WTC11 (cell line): ENCODE measurements at regions not wholly inside any gene's neighbourhood (a gene's known extent, or its start where the extent isn't known, plus 50 kb on each side); places are given as distances from the start of the nearest gene placed in this dataset.

Experiments
- ATAC-seq: fragments of 200-7000 bp; cut with Tn5 transposase; 2 replicates; pipeline ENCODE4 v1.10.0; 2021; ENCODE audit warnings: mild to moderate bottlenecking, moderate library complexity
- CTCF ChIA-PET: fragments of 300-600 bp; sonication (Branson Sonifier 250); formaldehyde crosslinking; loops from one replicate; lab custom pipeline; 2021; ENCODE audit warnings: antibody characterized with exemption; lab: Charles Lee
- POLR2A ChIA-PET: fragments of 350-600 bp; sonication (Branson Sonifier 250); formaldehyde crosslinking; loops from one replicate; lab custom pipeline; 2021; ENCODE audit warnings: antibody characterized with exemption; lab: Charles Lee
- DNase-seq: peaks from one replicate; pipeline ENCODE4 v3.0.0; 2021; ENCODE audit warnings: low spot score
- H3K27ac Mint-ChIP-seq: 2 replicates; pipeline ENCODE4 v1.8.0; 2021; ENCODE audit warnings: mixed read lengths
- H3K27me3 Mint-ChIP-seq: 2 replicates; pipeline ENCODE4 v1.8.0; 2021; ENCODE audit warnings: low read depth, mild to moderate bottlenecking, moderate library complexity, mixed read lengths
- H3K36me3 Mint-ChIP-seq: 2 replicates; pipeline ENCODE4 v1.8.0; 2021; ENCODE audit warnings: mixed read lengths
- H3K4me1 Mint-ChIP-seq: 2 replicates; pipeline ENCODE4 v1.8.0; 2022; ENCODE audit warnings: mixed read lengths
- H3K4me3 Mint-ChIP-seq: 2 replicates; pipeline ENCODE4 v1.8.0; 2021; ENCODE audit warnings: mild to moderate bottlenecking, moderate library complexity, mixed read lengths
- H3K9me3 Mint-ChIP-seq: 2 replicates; pipeline ENCODE4 v1.8.0; 2021; ENCODE audit warnings: mixed read lengths
- ATF1 ChIP-seq: sonication (generic); formaldehyde crosslinking; IDR thresholded peaks from 2 replicates; pipeline ENCODE4 v1.8.1; 2023; ENCODE audit warnings: mild to moderate bottlenecking, moderate library complexity, missing genetic modification reagents
- FOXJ3 ChIP-seq: sonication (generic); formaldehyde crosslinking; IDR thresholded peaks from 2 replicates; pipeline ENCODE4 v1.9.0; 2021; ENCODE audit warnings: missing genetic modification reagents, mild to moderate bottlenecking, borderline replicate concordance
- GRHL2 ChIP-seq: fragments of 250-450 bp; sonication (Bioruptor Pico); IDR thresholded peaks from 2 replicates; pipeline ENCODE4 v1.8.0; 2022; ENCODE audit warnings: mild to moderate bottlenecking, moderate library complexity; ENCODE audit not compliant: insufficient replicate concordance, severe bottlenecking
- HMGXB4 ChIP-seq: sonication (generic); formaldehyde crosslinking; IDR thresholded peaks from 2 replicates; pipeline ENCODE4 v1.8.1; 2023; ENCODE audit warnings: mild to moderate bottlenecking, moderate library complexity, missing genetic modification reagents
- MXD4 ChIP-seq: fragments of 250-450 bp; sonication (Bioruptor Pico); IDR thresholded peaks from 2 replicates; pipeline ENCODE4 v1.8.0; 2021; ENCODE audit warnings: mild to moderate bottlenecking, moderate library complexity, borderline replicate concordance
- NFE2L1 ChIP-seq: sonication (generic); formaldehyde crosslinking; IDR thresholded peaks from 2 replicates; pipeline ENCODE4 v1.8.1; 2023; ENCODE audit warnings: missing genetic modification reagents
- RORB ChIP-seq: fragments of 250-450 bp; sonication (Bioruptor Pico); IDR thresholded peaks from 2 replicates; pipeline ENCODE4 v1.9.0; 2021; ENCODE audit warnings: mild to moderate bottlenecking
- SMAD3 ChIP-seq: sonication (generic); formaldehyde crosslinking; IDR thresholded peaks from 2 replicates; pipeline ENCODE4 v1.8.0; 2022; ENCODE audit warnings: missing genetic modification reagents, mild to moderate bottlenecking, borderline replicate concordance
- ZNF317 ChIP-seq: sonication (generic); formaldehyde crosslinking; IDR thresholded peaks from 2 replicates; pipeline ENCODE4 v1.8.1; 2023; ENCODE audit warnings: low read depth, mild to moderate bottlenecking, moderate library complexity, missing genetic modification reagents, borderline replicate concordance
- TF ChIP-seq, protein P1 (sequence below): sonication (generic); formaldehyde crosslinking; IDR thresholded peaks from 2 replicates; pipeline ENCODE4 v1.8.0; 2022; ENCODE audit warnings: missing genetic modification reagents
- TF ChIP-seq, protein P2 (sequence below): sonication (generic); formaldehyde crosslinking; IDR thresholded peaks from 2 replicates; pipeline ENCODE4 v1.8.1; 2022; ENCODE audit warnings: mild to moderate bottlenecking, missing genetic modification reagents, moderate library complexity, borderline replicate concordance
- TF ChIP-seq, protein P3 (sequence below): sonication (generic); formaldehyde crosslinking; IDR thresholded peaks from 2 replicates; pipeline ENCODE4 v1.8.0; 2023; ENCODE audit warnings: missing genetic modification reagents, mild to moderate bottlenecking, borderline replicate concordance
- TF ChIP-seq, protein P4 (sequence below): fragments of 250-450 bp; sonication (Bioruptor Pico); IDR thresholded peaks from 2 replicates; pipeline ENCODE4 v2.1.2; 2022; ENCODE audit warnings: mild to moderate bottlenecking, moderate library complexity

DNA sequence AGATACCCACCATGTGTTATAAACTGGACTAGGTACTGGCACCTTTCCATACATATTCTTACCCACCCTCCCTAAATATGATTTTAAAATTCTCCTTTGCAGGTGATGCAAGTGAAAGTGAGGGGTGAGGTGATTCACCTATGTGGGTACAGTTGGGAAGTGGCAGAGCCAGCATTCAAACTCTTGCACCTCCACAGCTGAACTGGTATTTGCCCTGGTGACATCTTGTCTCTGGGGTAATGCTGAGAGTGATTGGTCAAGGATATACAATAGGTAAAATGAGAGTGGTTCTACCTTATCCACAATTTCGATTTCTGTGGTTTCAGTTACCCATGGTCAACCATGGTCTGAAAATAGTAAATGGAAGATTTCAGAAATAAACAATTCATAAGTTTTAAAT, 288.2 kb downstream of the MIAT start:
- Mint-ChIP-seq H3K4me3 (no peak overlapping the region), H3K9me3 (no peaks in the 10 kb centered on the region), H3K27ac (no peak overlapping the region), H3K4me1 (peaks cover 18% of the 10 kb centered on the region), H3K27me3 (peaks cover 1% of the 10 kb centered on the region), H3K36me3 (no peaks in the 10 kb centered on the region)
- ATAC-seq (no peak), DNase-seq (no peak)
- POLR2A ChIA-PET: no interaction called here
- TF ChIP-seq RORB (no peak), HMGXB4 (CRISPR knock-in tag) (no peak), MXD4 (CRISPR knock-in tag) (no peak), FOXJ3 (CRISPR knock-in tag) (no peak), GRHL2 (CRISPR knock-in tag) (no peak), ATF1 (CRISPR knock-in tag) (no peak), ZNF317 (CRISPR knock-in tag) (no peak), NFE2L1 (no peak), SMAD3 (no peak)
- TF ChIP-seq, protein P1, sequence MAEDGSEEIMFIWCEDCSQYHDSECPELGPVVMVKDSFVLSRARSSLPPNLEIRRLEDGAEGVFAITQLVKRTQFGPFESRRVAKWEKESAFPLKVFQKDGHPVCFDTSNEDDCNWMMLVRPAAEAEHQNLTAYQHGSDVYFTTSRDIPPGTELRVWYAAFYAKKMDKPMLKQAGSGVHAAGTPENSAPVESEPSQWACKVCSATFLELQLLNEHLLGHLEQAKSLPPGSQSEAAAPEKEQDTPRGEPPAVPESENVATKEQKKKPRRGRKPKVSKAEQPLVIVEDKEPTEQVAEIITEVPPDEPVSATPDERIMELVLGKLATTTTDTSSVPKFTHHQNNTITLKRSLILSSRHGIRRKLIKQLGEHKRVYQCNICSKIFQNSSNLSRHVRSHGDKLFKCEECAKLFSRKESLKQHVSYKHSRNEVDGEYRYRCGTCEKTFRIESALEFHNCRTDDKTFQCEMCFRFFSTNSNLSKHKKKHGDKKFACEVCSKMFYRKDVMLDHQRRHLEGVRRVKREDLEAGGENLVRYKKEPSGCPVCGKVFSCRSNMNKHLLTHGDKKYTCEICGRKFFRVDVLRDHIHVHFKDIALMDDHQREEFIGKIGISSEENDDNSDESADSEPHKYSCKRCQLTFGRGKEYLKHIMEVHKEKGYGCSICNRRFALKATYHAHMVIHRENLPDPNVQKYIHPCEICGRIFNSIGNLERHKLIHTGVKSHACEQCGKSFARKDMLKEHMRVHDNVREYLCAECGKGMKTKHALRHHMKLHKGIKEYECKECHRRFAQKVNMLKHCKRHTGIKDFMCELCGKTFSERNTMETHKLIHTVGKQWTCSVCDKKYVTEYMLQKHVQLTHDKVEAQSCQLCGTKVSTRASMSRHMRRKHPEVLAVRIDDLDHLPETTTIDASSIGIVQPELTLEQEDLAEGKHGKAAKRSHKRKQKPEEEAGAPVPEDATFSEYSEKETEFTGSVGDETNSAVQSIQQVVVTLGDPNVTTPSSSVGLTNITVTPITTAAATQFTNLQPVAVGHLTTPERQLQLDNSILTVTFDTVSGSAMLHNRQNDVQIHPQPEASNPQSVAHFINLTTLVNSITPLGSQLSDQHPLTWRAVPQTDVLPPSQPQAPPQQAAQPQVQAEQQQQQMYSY (CRISPR knock-in tag): no peak
- TF ChIP-seq, protein P2, sequence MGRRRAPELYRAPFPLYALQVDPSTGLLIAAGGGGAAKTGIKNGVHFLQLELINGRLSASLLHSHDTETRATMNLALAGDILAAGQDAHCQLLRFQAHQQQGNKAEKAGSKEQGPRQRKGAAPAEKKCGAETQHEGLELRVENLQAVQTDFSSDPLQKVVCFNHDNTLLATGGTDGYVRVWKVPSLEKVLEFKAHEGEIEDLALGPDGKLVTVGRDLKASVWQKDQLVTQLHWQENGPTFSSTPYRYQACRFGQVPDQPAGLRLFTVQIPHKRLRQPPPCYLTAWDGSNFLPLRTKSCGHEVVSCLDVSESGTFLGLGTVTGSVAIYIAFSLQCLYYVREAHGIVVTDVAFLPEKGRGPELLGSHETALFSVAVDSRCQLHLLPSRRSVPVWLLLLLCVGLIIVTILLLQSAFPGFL (CRISPR knock-in tag): no peak
- TF ChIP-seq, protein P3, sequence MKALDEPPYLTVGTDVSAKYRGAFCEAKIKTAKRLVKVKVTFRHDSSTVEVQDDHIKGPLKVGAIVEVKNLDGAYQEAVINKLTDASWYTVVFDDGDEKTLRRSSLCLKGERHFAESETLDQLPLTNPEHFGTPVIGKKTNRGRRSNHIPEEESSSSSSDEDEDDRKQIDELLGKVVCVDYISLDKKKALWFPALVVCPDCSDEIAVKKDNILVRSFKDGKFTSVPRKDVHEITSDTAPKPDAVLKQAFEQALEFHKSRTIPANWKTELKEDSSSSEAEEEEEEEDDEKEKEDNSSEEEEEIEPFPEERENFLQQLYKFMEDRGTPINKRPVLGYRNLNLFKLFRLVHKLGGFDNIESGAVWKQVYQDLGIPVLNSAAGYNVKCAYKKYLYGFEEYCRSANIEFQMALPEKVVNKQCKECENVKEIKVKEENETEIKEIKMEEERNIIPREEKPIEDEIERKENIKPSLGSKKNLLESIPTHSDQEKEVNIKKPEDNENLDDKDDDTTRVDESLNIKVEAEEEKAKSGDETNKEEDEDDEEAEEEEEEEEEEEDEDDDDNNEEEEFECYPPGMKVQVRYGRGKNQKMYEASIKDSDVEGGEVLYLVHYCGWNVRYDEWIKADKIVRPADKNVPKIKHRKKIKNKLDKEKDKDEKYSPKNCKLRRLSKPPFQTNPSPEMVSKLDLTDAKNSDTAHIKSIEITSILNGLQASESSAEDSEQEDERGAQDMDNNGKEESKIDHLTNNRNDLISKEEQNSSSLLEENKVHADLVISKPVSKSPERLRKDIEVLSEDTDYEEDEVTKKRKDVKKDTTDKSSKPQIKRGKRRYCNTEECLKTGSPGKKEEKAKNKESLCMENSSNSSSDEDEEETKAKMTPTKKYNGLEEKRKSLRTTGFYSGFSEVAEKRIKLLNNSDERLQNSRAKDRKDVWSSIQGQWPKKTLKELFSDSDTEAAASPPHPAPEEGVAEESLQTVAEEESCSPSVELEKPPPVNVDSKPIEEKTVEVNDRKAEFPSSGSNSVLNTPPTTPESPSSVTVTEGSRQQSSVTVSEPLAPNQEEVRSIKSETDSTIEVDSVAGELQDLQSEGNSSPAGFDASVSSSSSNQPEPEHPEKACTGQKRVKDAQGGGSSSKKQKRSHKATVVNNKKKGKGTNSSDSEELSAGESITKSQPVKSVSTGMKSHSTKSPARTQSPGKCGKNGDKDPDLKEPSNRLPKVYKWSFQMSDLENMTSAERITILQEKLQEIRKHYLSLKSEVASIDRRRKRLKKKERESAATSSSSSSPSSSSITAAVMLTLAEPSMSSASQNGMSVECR (CRISPR knock-in tag): no peak
- TF ChIP-seq, protein P4, sequence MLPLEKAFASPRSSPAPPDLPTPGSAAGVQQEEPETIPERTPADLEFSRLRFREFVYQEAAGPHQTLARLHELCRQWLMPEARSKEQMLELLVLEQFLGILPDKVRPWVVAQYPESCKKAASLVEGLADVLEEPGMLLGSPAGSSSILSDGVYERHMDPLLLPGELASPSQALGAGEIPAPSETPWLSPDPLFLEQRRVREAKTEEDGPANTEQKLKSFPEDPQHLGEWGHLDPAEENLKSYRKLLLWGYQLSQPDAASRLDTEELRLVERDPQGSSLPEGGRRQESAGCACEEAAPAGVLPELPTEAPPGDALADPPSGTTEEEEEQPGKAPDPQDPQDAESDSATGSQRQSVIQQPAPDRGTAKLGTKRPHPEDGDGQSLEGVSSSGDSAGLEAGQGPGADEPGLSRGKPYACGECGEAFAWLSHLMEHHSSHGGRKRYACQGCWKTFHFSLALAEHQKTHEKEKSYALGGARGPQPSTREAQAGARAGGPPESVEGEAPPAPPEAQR: no peak
- CTCF ChIA-PET: no interaction called here
